GM12892 (cell line): ENCODE measurements at regions not wholly inside any gene's neighbourhood (a gene's known extent, or its start where the extent isn't known, plus 50 kb on each side); places are given as distances from the start of the nearest gene placed in this dataset.
"Not testable (repeated sequence)": the region's sequence is repeated elsewhere in the genome, so short reads cannot be mapped to it uniquely, and the experiment has no call there.

Source experiments
- DNase-seq: peaks from one replicate; pipeline ENCODE4 v3.0.0; 2011; ENCODE audit not compliant: insufficient read length
- FAIRE-seq: peaks from 2 replicates; lab custom pipeline; 2011; peaks lifted over from hg19 to GRCh38; lab: Jason Lieb, UNC
- POLR2A ChIP-seq: IDR thresholded peaks from 2 replicates; pipeline ENCODE4 v1.6.1; 2011; ENCODE audit warnings: low read depth, low read length, control low read depth
- POLR2AphosphoS5 ChIP-seq: IDR thresholded peaks from 2 replicates; pipeline ENCODE4 v1.6.1; 2011; ENCODE audit warnings: low read depth, low read length, control low read depth
- TAF1 ChIP-seq: IDR thresholded peaks from 2 replicates; pipeline ENCODE4 v1.6.1; 2011; ENCODE audit warnings: low read depth, mild to moderate bottlenecking, control low read depth, low read length, borderline replicate concordance

- no peak for DNase-seq
- FAIRE-seq = no peak
- no peak for TF ChIP-seq TAF1
- TF ChIP-seq POLR2A = no peak
- no peak for TF ChIP-seq POLR2AphosphoS5
Measured at GRCh38 chr7:106460792-106461254, 176.0 kb upstream of the NAMPT start.

- DNase-seq = no peak
- TF ChIP-seq TAF1 (no peak), POLR2AphosphoS5 (no peak), POLR2A (no peak)
Measured at GRCh38 chr7:106459397-106460072, 174.8 kb upstream of the NAMPT start.

GRCh38 chr7:106457678-106458077 is 172.9 kb upstream of the NAMPT start:
- DNase-seq = no peak
- TF ChIP-seq TAF1 = no peak
- no peak for TF ChIP-seq POLR2AphosphoS5
- TF ChIP-seq POLR2A = no peak
- no peak for FAIRE-seq

More at GRCh38 chr7:106459397-106460072, 174.8 kb upstream of the NAMPT start:
- no peak for FAIRE-seq

GRCh38 chr7:106456329-106456728 is 171.5 kb upstream of the NAMPT start:
- FAIRE-seq = peak; percentile 21
- DNase-seq = no peak
- no peak for TF ChIP-seq TAF1
- TF ChIP-seq POLR2AphosphoS5 = no peak

- FAIRE-seq (peak; percentile 38), DNase-seq (no peak)
- no peak for TF ChIP-seq POLR2A
- no peak for TF ChIP-seq TAF1
Measured at GRCh38 chr7:106452031-106452851, 167.5 kb upstream of the NAMPT start.

- TF ChIP-seq TAF1 = no peak
- no peak for TF ChIP-seq POLR2AphosphoS5
- no peak for TF ChIP-seq POLR2A
- FAIRE-seq (no peak), DNase-seq (no peak)
Measured at GRCh38 chr7:106451171-106451570, 166.4 kb upstream of the NAMPT start.

- TF ChIP-seq TAF1 (no peak), POLR2A (no peak), POLR2AphosphoS5 (no peak)
- FAIRE-seq (no peak), DNase-seq (no peak)
Measured at GRCh38 chr7:106450716-106451115, 165.9 kb upstream of the NAMPT start.

- FAIRE-seq = no peak
- DNase-seq = no peak
- no peak for TF ChIP-seq POLR2AphosphoS5
- no peak for TF ChIP-seq POLR2A
- no peak for TF ChIP-seq TAF1
Measured at GRCh38 chr7:106448992-106449859, 164.4 kb upstream of the NAMPT start.

- TF ChIP-seq POLR2A (no peak), TAF1 (no peak), POLR2AphosphoS5 (no peak)
- FAIRE-seq = no peak
- no peak for DNase-seq
Measured at GRCh38 chr7:106448346-106448991, 163.7 kb upstream of the NAMPT start.

GRCh38 chr7:106447318-106447847 is 162.6 kb upstream of the NAMPT start:
- TF ChIP-seq POLR2A = no peak
- no peak for TF ChIP-seq TAF1
- TF ChIP-seq POLR2AphosphoS5 = no peak
- FAIRE-seq (no peak), DNase-seq (no peak)

- not testable (repeated sequence) for DNase-seq, FAIRE-seq
Measured at GRCh38 chr7:106445366-106445765, 160.6 kb upstream of the NAMPT start.

GRCh38 chr7:106444068-106444655 is 159.4 kb upstream of the NAMPT start:
- TF ChIP-seq POLR2AphosphoS5 (no peak), POLR2A (no peak)
- no peak for FAIRE-seq
- DNase-seq = no peak
